ENCODE measurements at regions not wholly inside any gene's neighbourhood (a gene's known extent, or its start where the extent isn't known, plus 50 kb on each side); places are given as distances from the start of the nearest gene placed in this dataset.

- POLR2A ChIA-PET, result no interaction called here
- CTCF ChIA-PET, result no interaction called here
- no peak for TF ChIP-seq CTCF (IDR thresholded peaks at IDR 0.05)
- Mint-ChIP-seq H3K4me3 (no peak overlapping the region), H3K27ac (no peak overlapping the region), H3K36me3 (ENCODE audit: low read depth) (no peaks in the 10 kb centered on the region), H3K9me3 (no peaks in the 10 kb centered on the region), H3K27me3 (peaks cover 12% of the 10 kb centered on the region), H3K4me1 (ENCODE audit: low read depth) (no peaks in the 10 kb centered on the region)
- Histone ChIP-seq H3K27ac (ENCODE audit: low read depth in 1 of 2, low read length in 2 of 2) (no peak overlapping the region), H3K27me3 (ENCODE audit: control insufficient read depth in 1 of 2, insufficient read depth in 2 of 2, low read length in 2 of 2) (no peaks in the 10 kb centered on the region), H3K4me3 (ENCODE audit: low read length) (no peak overlapping the region), H3K4me1 (ENCODE audit: insufficient read depth, low read length) (no peaks in the 10 kb centered on the region), H3K9me3 (ENCODE audit: control insufficient read depth in 1 of 2, insufficient read depth in 1 of 2, low read length in 2 of 2) (no peaks in the 10 kb centered on the region), H3K36me3 (ENCODE audit: insufficient read depth, low read length) (no peaks in the 10 kb centered on the region)
- DNase-seq, result no peak
- ATAC-seq (ENCODE audit: poor library complexity), result no peak
- intact Hi-C loops (cut with DNase I, micrococcal nuclease), result no loop called here
Measured at GRCh38 chr12:76190299-76190698, 105.8 kb upstream of the NAP1L1 start.

GRCh38 chr12:76189851-76190250 lies 105.4 kb upstream of the NAP1L1 start:
- intact Hi-C loops (cut with DNase I, micrococcal nuclease), result no loop called here
- ChIA-PET POLR2A (no interaction called here), CTCF (no interaction called here)
- H3K9me3 ChIP-seq (ENCODE audit: control insufficient read depth in 1 of 2, insufficient read depth in 1 of 2, low read length in 2 of 2), result no peaks in the 10 kb centered on the region
- Mint-ChIP-seq H3K27ac (no peak overlapping the region), H3K4me3 (no peak overlapping the region), H3K36me3 (ENCODE audit: low read depth) (no peaks in the 10 kb centered on the region), H3K9me3 (no peaks in the 10 kb centered on the region), H3K27me3 (peaks cover 12% of the 10 kb centered on the region), H3K4me1 (ENCODE audit: low read depth) (no peaks in the 10 kb centered on the region)
- ATAC-seq (ENCODE audit: poor library complexity), result no peak
- no peak overlapping the region for H3K4me3 ChIP-seq (ENCODE audit: low read length)
- H3K27ac ChIP-seq (ENCODE audit: low read depth in 1 of 2, low read length in 2 of 2), result no peak overlapping the region
- H3K4me1 ChIP-seq (ENCODE audit: insufficient read depth, low read length), result no peaks in the 10 kb centered on the region
- H3K36me3 ChIP-seq (ENCODE audit: insufficient read depth, low read length), result no peaks in the 10 kb centered on the region
- no peak for TF ChIP-seq CTCF (IDR thresholded peaks at IDR 0.05)
- DNase-seq, result no peak
- no peaks in the 10 kb centered on the region for H3K27me3 ChIP-seq (ENCODE audit: control insufficient read depth in 1 of 2, insufficient read depth in 2 of 2, low read length in 2 of 2)

- ATAC-seq (ENCODE audit: poor library complexity) (no peak), DNase-seq (no peak)
- Histone ChIP-seq H3K9me3 (ENCODE audit: control insufficient read depth in 1 of 2, insufficient read depth in 1 of 2, low read length in 2 of 2) (no peaks in the 10 kb centered on the region), H3K27ac (ENCODE audit: low read depth in 1 of 2, low read length in 2 of 2) (no peak overlapping the region), H3K27me3 (ENCODE audit: control insufficient read depth in 1 of 2, insufficient read depth in 2 of 2, low read length in 2 of 2) (no peaks in the 10 kb centered on the region), H3K4me3 (ENCODE audit: low read length) (no peak overlapping the region), H3K4me1 (ENCODE audit: insufficient read depth, low read length) (no peaks in the 10 kb centered on the region), H3K36me3 (ENCODE audit: insufficient read depth, low read length) (no peaks in the 10 kb centered on the region)
- ChIA-PET POLR2A (no interaction called here), CTCF (no interaction called here)
- intact Hi-C loops (cut with DNase I, micrococcal nuclease), result no loop called here
- Mint-ChIP-seq H3K9me3 (no peaks in the 10 kb centered on the region), H3K4me3 (no peak overlapping the region), H3K4me1 (ENCODE audit: low read depth) (no peaks in the 10 kb centered on the region), H3K36me3 (ENCODE audit: low read depth) (no peaks in the 10 kb centered on the region), H3K27ac (no peak overlapping the region), H3K27me3 (peaks cover 12% of the 10 kb centered on the region)
- no peak for TF ChIP-seq CTCF (IDR thresholded peaks at IDR 0.05)
Measured at GRCh38 chr12:76187177-76187576, 102.7 kb upstream of the NAP1L1 start.
